Muscle of leg (tissue), 3 donors: ENCODE measurements at regions not wholly inside any gene's neighbourhood (a gene's known extent, or its start where the extent isn't known, plus 50 kb on each side); places are given as distances from the start of the nearest gene placed in this dataset.

Experiments
- DNase-seq: peaks from one replicate; pipeline ENCODE4 v3.0.0; 2013
- H3K27ac ChIP-seq: one replicate; pipeline ENCODE4 v1.5.1; 2013; ENCODE audit warnings: mild to moderate bottlenecking, low read length, control low read depth
- H3K27me3 ChIP-seq: one replicate; pipeline ENCODE4 v1.6.1; 2013; ENCODE audit warnings: low read length; ENCODE audit not compliant: control insufficient read depth, insufficient read depth
- H3K36me3 ChIP-seq: one replicate; pipeline ENCODE4 v1.6.1; 2013; ENCODE audit warnings: low read length; ENCODE audit not compliant: control insufficient read depth, insufficient read depth
- H3K4me1 ChIP-seq: one replicate; pipeline ENCODE4 v1.6.1; 2013; ENCODE audit warnings: low read length; ENCODE audit not compliant: control insufficient read depth, insufficient read depth
- H3K4me3 ChIP-seq: one replicate; pipeline ENCODE4 v1.5.1; 2013; ENCODE audit warnings: low read length, control low read depth
- H3K9me3 ChIP-seq: replicated peaks from 2 replicates; pipeline ENCODE4 v1.6.1; 2013; ENCODE audit warnings: low read depth, low read length; ENCODE audit not compliant: control insufficient read depth
- WGBS: methylation state at CpG from one replicate; pipeline ENCODE4 v1.1.5; 2013; ENCODE audit warnings: missing lambda C conversion rate; ENCODE audit not compliant: insufficient coverage; 5-methylcytosine and 5-hydroxymethylcytosine counted together

- Histone ChIP-seq H3K27me3 (no peaks in the 10 kb centered on the region), H3K9me3 (no peaks in the 10 kb centered on the region), H3K4me1 (peaks cover 27% of the 10 kb centered on the region), H3K4me3 (no peak overlapping the region), H3K36me3 (no peaks in the 10 kb centered on the region), H3K27ac (peak overlapping the region; percentile 61)
- WGBS = 33% methylated on average over 2 of the region's 11 CpGs
- DNase-seq = peak; percentile 87
Measured at GRCh38 chr6:168960551-168961263, 292.9 kb downstream of the THBS2 start.

GRCh38 chr6:168959696-168960095 lies 293.9 kb downstream of the THBS2 start:
- no peak overlapping the region for H3K27ac ChIP-seq

GRCh38 chr6:168956884-168957730 lies 296.5 kb downstream of the THBS2 start:
- WGBS = 63% methylated on average over 4 of the region's 6 CpGs

More at GRCh38 chr6:168959696-168960095, 293.9 kb downstream of the THBS2 start:
- H3K4me3 ChIP-seq = no peak overlapping the region
- DNase-seq = no peak
- no peaks in the 10 kb centered on the region for H3K27me3 ChIP-seq
- no peaks in the 10 kb centered on the region for H3K36me3 ChIP-seq
- H3K4me1 ChIP-seq = peaks cover 25% of the 10 kb centered on the region
- H3K9me3 ChIP-seq = no peaks in the 10 kb centered on the region
- 100% methylated on average over 1 of the region's 4 CpGs for WGBS

GRCh38 chr6:168956141-168956838 lies 297.4 kb downstream of the THBS2 start:
- no peaks in the 10 kb centered on the region for H3K9me3 ChIP-seq
- H3K4me1 ChIP-seq = peaks cover 11% of the 10 kb centered on the region
- H3K36me3 ChIP-seq = no peaks in the 10 kb centered on the region
- WGBS = no CpG with 5 or more reads among the region's 7 CpGs
- no peak for DNase-seq
- no peak overlapping the region for H3K27ac ChIP-seq
- no peak overlapping the region for H3K4me3 ChIP-seq
- H3K27me3 ChIP-seq = no peaks in the 10 kb centered on the region

More at GRCh38 chr6:168956884-168957730, 296.5 kb downstream of the THBS2 start:
- Histone ChIP-seq H3K4me3 (no peak overlapping the region), H3K27me3 (no peaks in the 10 kb centered on the region), H3K27ac (no peak overlapping the region), H3K9me3 (no peaks in the 10 kb centered on the region), H3K4me1 (peaks cover 11% of the 10 kb centered on the region), H3K36me3 (no peaks in the 10 kb centered on the region)
- peak; percentile 81 for DNase-seq

GRCh38 chr6:168953461-168953860 lies 300.2 kb downstream of the THBS2 start:
- no CpG with 5 or more reads among the region's 6 CpGs for WGBS
- H3K4me1 ChIP-seq = peaks cover 12% of the 10 kb centered on the region
- H3K4me3 ChIP-seq = no peak overlapping the region
- no peaks in the 10 kb centered on the region for H3K9me3 ChIP-seq
- no peak for DNase-seq
- H3K36me3 ChIP-seq = no peaks in the 10 kb centered on the region
- H3K27ac ChIP-seq = no peak overlapping the region
- H3K27me3 ChIP-seq = no peaks in the 10 kb centered on the region

- no peaks in the 10 kb centered on the region for H3K27me3 ChIP-seq
- WGBS = 69% methylated on average over 6 of the region's 12 CpGs
- H3K4me3 ChIP-seq = no peak overlapping the region
- peaks cover 12% of the 10 kb centered on the region for H3K4me1 ChIP-seq
- DNase-seq = peak; percentile 50
- no peaks in the 10 kb centered on the region for H3K36me3 ChIP-seq
- peak overlapping the region; percentile 42 for H3K27ac ChIP-seq
- no peaks in the 10 kb centered on the region for H3K9me3 ChIP-seq
Measured at GRCh38 chr6:168951217-168951616, 302.4 kb downstream of the THBS2 start.

GRCh38 chr6:168950858-168951214 lies 302.8 kb downstream of the THBS2 start:
- Histone ChIP-seq H3K27me3 (no peaks in the 10 kb centered on the region), H3K27ac (peak overlapping the region; percentile 42), H3K4me3 (no peak overlapping the region), H3K9me3 (no peaks in the 10 kb centered on the region), H3K4me1 (peaks cover 12% of the 10 kb centered on the region), H3K36me3 (no peaks in the 10 kb centered on the region)
- WGBS = 44% methylated on average over 3 of the region's 14 CpGs
- no peak for DNase-seq

GRCh38 chr6:168949981-168950857 lies 303.4 kb downstream of the THBS2 start:
- Histone ChIP-seq H3K4me3 (no peak overlapping the region), H3K4me1 (peaks cover 12% of the 10 kb centered on the region), H3K36me3 (no peaks in the 10 kb centered on the region), H3K9me3 (no peaks in the 10 kb centered on the region), H3K27ac (peak overlapping the region; percentile 62), H3K27me3 (no peaks in the 10 kb centered on the region)
- peak; percentile 82 for DNase-seq
- 19% methylated on average over 3 of the region's 10 CpGs for WGBS

- Histone ChIP-seq H3K27ac (no peak overlapping the region), H3K4me3 (no peak overlapping the region), H3K27me3 (no peaks in the 10 kb centered on the region), H3K9me3 (no peaks in the 10 kb centered on the region), H3K36me3 (no peaks in the 10 kb centered on the region), H3K4me1 (peaks cover 12% of the 10 kb centered on the region)
- 97% methylated on average over 3 of the region's 4 CpGs for WGBS
- no peak for DNase-seq
Measured at GRCh38 chr6:168948990-168949531, 304.6 kb downstream of the THBS2 start.
